Keratinocyte (primary cell): ENCODE measurements at regions not wholly inside any gene's neighbourhood (a gene's known extent, or its start where the extent isn't known, plus 50 kb on each side); places are given as distances from the start of the nearest gene placed in this dataset.
"Not testable (repeated sequence)": the region's sequence is repeated elsewhere in the genome, so short reads cannot be mapped to it uniquely, and the experiment has no call there.

Source experiments
- DNase-seq: peaks from one replicate; pipeline ENCODE4 v3.0.0-alpha.2; 2011; ENCODE audit warnings: low read depth, missing footprints, low spot score
- FAIRE-seq: peaks from 2 replicates; lab custom pipeline; 2011; peaks lifted over from hg19 to GRCh38; lab: Jason Lieb, UNC
- H2AFZ ChIP-seq: 2 replicates; pipeline ENCODE4 v1.6.0; 2012; ENCODE audit warnings: low read length, control low read depth, inconsistent platforms; ENCODE audit not compliant: control insufficient read depth
- H3K27ac ChIP-seq: 2 replicates; pipeline ENCODE4 v1.5.1; 2011; ENCODE audit warnings: low read length; ENCODE audit not compliant: control insufficient read depth, insufficient read depth
- H3K27me3 ChIP-seq: 3 replicates; pipeline ENCODE4 v1.6.0; 2011; ENCODE audit warnings: low read length; ENCODE audit not compliant: control insufficient read depth, insufficient read depth; ENCODE audit errors: extremely low read depth
- H3K36me3 ChIP-seq, 2 experiments: 2 replicates in 1 of 2; 3 replicates in 1 of 2; pipeline ENCODE4 v1.5.1; 2011; ENCODE audit warnings: low read length in 2 of 2, mild to moderate bottlenecking in 1 of 2; ENCODE audit not compliant: control insufficient read depth in 2 of 2, insufficient read depth in 2 of 2; ENCODE audit errors: extremely low read depth in 1 of 2
- H3K4me1 ChIP-seq: 3 replicates; pipeline ENCODE4 v1.5.1; 2011; ENCODE audit warnings: low read length; ENCODE audit not compliant: control insufficient read depth, insufficient read depth; ENCODE audit errors: extremely low read depth
- H3K4me2 ChIP-seq: 3 replicates; pipeline ENCODE4 v1.6.0; 2011; ENCODE audit warnings: low read depth, low read length; ENCODE audit not compliant: control insufficient read depth, insufficient read depth; ENCODE audit errors: extremely low read depth
- H3K4me3 ChIP-seq, 3 experiments: fragments of 200-600 bp in 1 of 3; sonication (generic) in 1 of 3; 2 replicates in 2 of 3; 3 replicates in 1 of 3; pipeline ENCODE4 v1.5.1; 2011 to 2016; ENCODE audit warnings: low read length in 3 of 3, mild to moderate bottlenecking in 3 of 3, control low read depth in 2 of 3, inconsistent platforms in 1 of 3, low read depth in 1 of 3, mixed read lengths in 1 of 3, mixed run types in 1 of 3, moderate library complexity in 1 of 3; ENCODE audit not compliant: control insufficient read depth in 2 of 3, insufficient read depth in 2 of 3; ENCODE audit errors: extremely low read depth in 1 of 3
- H3K79me2 ChIP-seq: 2 replicates; pipeline ENCODE4 v1.6.0; 2012; ENCODE audit warnings: low read length; ENCODE audit not compliant: control insufficient read depth, insufficient read depth
- H3K9ac ChIP-seq: 3 replicates; pipeline ENCODE4 v1.6.0; 2011; ENCODE audit warnings: low read length; ENCODE audit not compliant: control insufficient read depth, insufficient read depth; ENCODE audit errors: extremely low read depth
- H3K9me1 ChIP-seq: 3 replicates; pipeline ENCODE4 v1.6.0; 2011; ENCODE audit warnings: low read length; ENCODE audit not compliant: control insufficient read depth, insufficient read depth; ENCODE audit errors: extremely low read depth
- H3K9me3 ChIP-seq: 2 replicates; pipeline ENCODE4 v1.5.1; 2012; ENCODE audit warnings: low read depth, low read length; ENCODE audit not compliant: control insufficient read depth
- H4K20me1 ChIP-seq: 3 replicates; pipeline ENCODE4 v1.6.0; 2011; ENCODE audit warnings: low read length; ENCODE audit not compliant: control insufficient read depth, insufficient read depth; ENCODE audit errors: extremely low read depth
- EZH2 ChIP-seq: IDR thresholded peaks from one replicate; pipeline ENCODE4 v1.6.1; 2012; ENCODE audit warnings: inconsistent platforms, mild to moderate bottlenecking, low read length, moderate library complexity
- dilution Hi-C: fragments of 300-500 bp; cut with MboI; formaldehyde crosslinking; loops from one replicate; pipeline ENCODE4 v1.7.0; 2020; ENCODE audit warnings: low sequenced_read_pairs; ENCODE audit not compliant: extremely low pct_ligation_motif_present
- TF ChIP-seq, protein P1 (sequence below), 3 experiments: IDR thresholded peaks in 1 of 3; conservative IDR thresholded peaks in 1 of 3; optimal IDR thresholded peaks in 1 of 3; 2 replicates in 2 of 3; 3 replicates in 1 of 3; pipeline versions ENCODE3 to v1.5.1; 2011; ENCODE audit warnings: low read length in 3 of 3, mild to moderate bottlenecking in 3 of 3, moderate library complexity in 2 of 3, control low read depth in 1 of 3, inconsistent platforms in 1 of 3; ENCODE audit not compliant: insufficient read depth in 2 of 3; ENCODE audit errors: extremely low read depth in 1 of 3

DNA sequence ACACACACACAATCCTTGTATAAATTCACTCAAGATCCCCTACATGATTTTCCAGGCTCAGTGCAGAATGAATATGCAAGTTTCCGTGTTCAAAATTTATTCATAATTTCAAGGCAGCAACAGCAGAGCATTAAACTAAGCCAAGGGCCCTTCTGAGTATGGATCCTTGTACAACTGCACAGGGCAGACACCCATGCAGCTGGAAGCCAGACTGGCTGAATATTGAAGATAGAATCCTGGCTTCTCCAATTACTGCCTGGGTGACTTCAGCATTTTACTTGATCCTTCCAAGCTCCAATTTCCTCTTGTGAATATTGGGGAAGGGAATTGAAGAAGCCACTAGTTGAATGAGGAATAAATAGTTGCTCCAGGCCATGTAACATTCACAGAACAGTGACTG, 267.9 kb upstream of the REG3G start:
- Histone ChIP-seq H3K4me2 (no peak overlapping the region), H3K4me3 (no peak overlapping the region), H3K79me2 (no peaks in the 10 kb centered on the region), H3K4me1 (no peaks in the 10 kb centered on the region), H3K9me3 (no peaks in the 10 kb centered on the region), H3K9me1 (no peaks in the 10 kb centered on the region), H4K20me1 (no peaks in the 10 kb centered on the region), H3K9ac (no peak overlapping the region), H3K27ac (no peak overlapping the region), H2AFZ (no peak overlapping the region), H3K36me3 (no peaks in the 10 kb centered on the region), H3K27me3 (no peaks in the 10 kb centered on the region)
- dilution Hi-C loops: no loop called here
- DNase-seq: no peak
- TF ChIP-seq EZH2: no peak
- TF ChIP-seq, protein P1, sequence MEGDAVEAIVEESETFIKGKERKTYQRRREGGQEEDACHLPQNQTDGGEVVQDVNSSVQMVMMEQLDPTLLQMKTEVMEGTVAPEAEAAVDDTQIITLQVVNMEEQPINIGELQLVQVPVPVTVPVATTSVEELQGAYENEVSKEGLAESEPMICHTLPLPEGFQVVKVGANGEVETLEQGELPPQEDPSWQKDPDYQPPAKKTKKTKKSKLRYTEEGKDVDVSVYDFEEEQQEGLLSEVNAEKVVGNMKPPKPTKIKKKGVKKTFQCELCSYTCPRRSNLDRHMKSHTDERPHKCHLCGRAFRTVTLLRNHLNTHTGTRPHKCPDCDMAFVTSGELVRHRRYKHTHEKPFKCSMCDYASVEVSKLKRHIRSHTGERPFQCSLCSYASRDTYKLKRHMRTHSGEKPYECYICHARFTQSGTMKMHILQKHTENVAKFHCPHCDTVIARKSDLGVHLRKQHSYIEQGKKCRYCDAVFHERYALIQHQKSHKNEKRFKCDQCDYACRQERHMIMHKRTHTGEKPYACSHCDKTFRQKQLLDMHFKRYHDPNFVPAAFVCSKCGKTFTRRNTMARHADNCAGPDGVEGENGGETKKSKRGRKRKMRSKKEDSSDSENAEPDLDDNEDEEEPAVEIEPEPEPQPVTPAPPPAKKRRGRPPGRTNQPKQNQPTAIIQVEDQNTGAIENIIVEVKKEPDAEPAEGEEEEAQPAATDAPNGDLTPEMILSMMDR (optimal IDR thresholded peaks at IDR 0.05 in 1 of 3, IDR thresholded peaks at IDR 0.05 in 1 of 3, conservative IDR thresholded peaks at IDR 0.05 in 1 of 3; ENCODE audit: extremely low read depth in 1 of 3, insufficient read depth in 2 of 3, low read length in 3 of 3): no peak
- no peak for FAIRE-seq

DNA sequence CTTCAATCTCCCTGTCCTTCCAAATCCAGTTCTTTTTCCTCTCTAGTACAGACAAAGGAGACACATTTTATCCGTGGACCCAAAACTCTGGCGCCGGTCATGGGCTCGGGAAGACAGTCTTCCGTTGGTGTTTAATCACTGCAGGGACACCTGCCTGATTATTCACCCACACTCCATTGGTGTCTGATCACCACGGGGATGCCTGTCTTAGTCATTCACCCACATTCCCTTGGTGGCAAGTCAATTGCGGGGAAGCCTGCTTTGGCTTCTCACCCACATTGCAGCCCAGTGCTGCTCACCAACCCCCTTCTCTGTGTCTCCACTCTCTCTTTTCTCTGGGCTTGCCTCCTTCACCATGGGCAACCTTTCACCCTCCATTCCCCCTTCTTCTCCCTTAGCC, 266.7 kb upstream of the REG3G start:
- H3K27ac ChIP-seq, H4K20me1 ChIP-seq, H3K9me3 ChIP-seq, H3K9ac ChIP-seq, H2AFZ ChIP-seq, H3K4me1 ChIP-seq, DNase-seq, FAIRE-seq, H3K36me3 ChIP-seq, H3K4me2 ChIP-seq, H3K27me3 ChIP-seq, H3K79me2 ChIP-seq, H3K4me3 ChIP-seq, dilution Hi-C loops, H3K9me1 ChIP-seq: not testable (repeated sequence)

DNA sequence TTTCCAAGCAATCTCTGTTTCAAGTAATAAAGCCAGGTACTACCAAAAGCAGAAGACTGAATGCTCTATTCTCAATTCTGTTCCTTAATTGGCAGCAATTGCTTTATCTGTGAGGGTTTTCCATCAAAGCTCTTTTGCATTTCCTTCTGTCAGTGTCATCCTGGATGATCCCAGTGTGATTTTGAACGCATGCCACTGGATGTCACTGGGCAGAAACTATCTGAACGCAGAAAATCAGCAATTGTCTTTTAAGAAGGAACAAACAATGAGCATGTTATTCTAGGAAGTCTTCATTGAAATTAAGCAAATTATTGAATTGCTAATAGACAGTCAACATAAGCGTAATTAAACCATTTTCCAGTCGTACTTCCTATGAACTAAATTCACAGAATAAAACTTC, 259.0 kb upstream of the REG3G start:
- dilution Hi-C loops: no loop called here
- TF ChIP-seq, protein P1 (optimal IDR thresholded peaks at IDR 0.05 in 1 of 3, IDR thresholded peaks at IDR 0.05 in 1 of 3, conservative IDR thresholded peaks at IDR 0.05 in 1 of 3; ENCODE audit: extremely low read depth in 1 of 3, insufficient read depth in 2 of 3, low read length in 3 of 3): no peak
- TF ChIP-seq EZH2: no peak
- Histone ChIP-seq H3K4me3 (no peak overlapping the region), H3K27ac (no peak overlapping the region), H3K9me3 (no peaks in the 10 kb centered on the region), H3K27me3 (no peaks in the 10 kb centered on the region), H3K36me3 (no peaks in the 10 kb centered on the region), H3K4me1 (no peaks in the 10 kb centered on the region), H3K9me1 (no peaks in the 10 kb centered on the region), H3K9ac (no peak overlapping the region), H4K20me1 (no peaks in the 10 kb centered on the region), H2AFZ (no peak overlapping the region), H3K4me2 (no peak overlapping the region), H3K79me2 (no peaks in the 10 kb centered on the region)
- FAIRE-seq (no peak), DNase-seq (no peak)
